ENCODE measurements at regions not wholly inside any gene's neighbourhood (a gene's known extent, or its start where the extent isn't known, plus 50 kb on each side); places are given as distances from the start of the nearest gene placed in this dataset.
"Not testable (repeated sequence)": the region's sequence is repeated elsewhere in the genome, so short reads cannot be mapped to it uniquely, and the experiment has no call there.

- no peak for DNase-seq
These were observed 113.4 kb upstream of the CBLB start for GRCh38 chr3:105982207-105982606.

GRCh38 chr3:105984837-105985236 lies 116.0 kb upstream of the CBLB start:
- no peak for DNase-seq

GRCh38 chr3:105986343-105986742 lies 117.5 kb upstream of the CBLB start:
- not testable (repeated sequence) for DNase-seq

GRCh38 chr3:105987809-105988208 lies 119.0 kb upstream of the CBLB start:
- no peak for DNase-seq

GRCh38 chr3:105988540-105989212 lies 119.9 kb upstream of the CBLB start:
- DNase-seq: no peak

DNA sequence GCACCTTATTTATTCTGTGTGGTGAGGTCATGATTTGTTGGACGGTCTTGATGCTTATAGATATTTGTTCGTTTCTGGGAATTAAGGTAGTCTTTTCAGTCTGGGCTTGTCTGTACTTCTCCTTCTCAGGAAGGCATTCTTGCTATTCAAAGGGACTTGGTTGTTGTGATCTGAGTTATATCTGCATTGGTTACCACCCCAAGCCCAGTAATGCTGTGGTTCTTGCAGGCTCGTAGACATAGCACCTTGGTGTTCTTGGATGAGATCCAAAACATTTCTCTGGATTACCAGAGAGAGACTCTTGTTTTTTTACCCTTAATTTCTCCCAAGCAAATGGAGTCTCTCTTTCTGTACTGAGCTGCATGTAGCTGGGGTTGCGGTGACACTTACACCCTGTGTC lies 128.0 kb upstream of the CBLB start:
- DNase-seq: no peak

GRCh38 chr3:105997466-105997799 lies 128.6 kb upstream of the CBLB start:
- DNase-seq: no peak

DNA sequence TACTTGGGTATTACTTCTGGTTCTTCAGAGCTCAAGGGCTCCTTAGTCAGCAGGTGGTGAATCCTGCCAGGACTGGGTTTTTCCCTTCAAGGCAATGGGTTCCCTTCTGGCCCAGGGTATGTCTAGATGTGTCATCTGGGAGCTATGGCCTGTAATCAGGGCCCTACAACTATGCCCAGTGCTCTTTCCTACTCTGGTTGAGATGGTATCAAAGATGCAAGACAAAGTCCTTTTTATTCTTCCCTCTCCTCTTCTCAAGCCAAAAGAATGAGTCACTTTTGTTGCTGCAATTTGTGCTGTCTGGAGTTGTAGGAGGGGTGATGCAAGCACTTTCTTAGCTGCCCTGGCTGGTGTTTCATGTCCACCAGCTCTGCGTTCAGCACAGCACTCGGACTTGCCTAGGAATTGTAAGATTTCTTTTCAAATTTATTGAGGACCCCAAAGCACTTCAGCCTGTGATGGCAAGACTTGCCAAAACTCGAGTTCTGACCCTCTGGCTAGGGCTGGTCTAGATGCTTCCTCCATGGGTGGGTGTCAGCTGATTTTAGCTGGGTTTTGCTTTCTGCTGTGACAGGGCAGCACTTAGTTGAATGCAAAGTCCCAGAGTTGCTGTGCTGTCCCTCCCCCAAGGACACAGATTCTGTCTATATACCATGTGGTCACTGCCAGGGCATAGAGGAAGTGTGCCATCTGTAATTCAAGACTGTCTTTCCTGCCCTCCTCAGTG lies 129.2 kb upstream of the CBLB start:
- no peak for DNase-seq

DNA sequence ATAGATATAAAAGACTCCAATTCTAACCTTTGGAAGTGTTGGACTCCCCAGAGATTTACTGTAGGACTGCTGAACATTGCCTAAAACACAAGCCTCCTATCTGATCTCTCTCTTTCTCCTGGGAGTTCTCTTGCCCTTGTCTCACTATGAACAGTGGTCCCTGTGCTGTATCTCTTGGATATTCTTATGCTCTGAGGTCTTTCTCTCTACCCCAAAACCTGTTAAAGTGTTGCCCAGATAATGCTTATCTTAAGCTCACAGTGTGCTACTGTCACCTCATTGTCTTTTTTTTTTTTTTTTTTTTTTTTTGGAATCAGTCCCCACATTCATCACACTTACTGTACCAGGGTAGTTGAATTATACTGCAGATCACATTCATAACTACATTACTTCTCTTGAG lies 131.0 kb upstream of the CBLB start:
- DNase-seq: no peak

DNA sequence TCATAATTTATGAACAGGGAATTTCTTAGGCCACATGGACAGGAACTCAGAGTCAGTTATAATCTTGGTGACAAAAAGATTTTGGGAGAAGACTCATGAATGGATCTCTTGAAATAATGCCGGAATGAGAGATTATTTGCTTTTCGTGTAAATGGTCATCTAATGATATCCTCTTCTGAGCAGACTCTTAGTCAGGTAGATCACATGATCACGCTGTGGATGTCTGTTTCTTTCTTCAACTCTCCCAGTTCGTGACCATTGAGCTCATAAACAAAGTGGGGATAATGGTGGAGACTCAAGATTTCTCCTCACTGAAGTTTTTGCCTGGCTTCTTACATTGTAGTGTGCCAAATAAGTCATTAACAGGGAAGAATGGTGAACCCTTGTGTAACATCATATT lies 133.1 kb upstream of the CBLB start:
- DNase-seq: no peak

DNA sequence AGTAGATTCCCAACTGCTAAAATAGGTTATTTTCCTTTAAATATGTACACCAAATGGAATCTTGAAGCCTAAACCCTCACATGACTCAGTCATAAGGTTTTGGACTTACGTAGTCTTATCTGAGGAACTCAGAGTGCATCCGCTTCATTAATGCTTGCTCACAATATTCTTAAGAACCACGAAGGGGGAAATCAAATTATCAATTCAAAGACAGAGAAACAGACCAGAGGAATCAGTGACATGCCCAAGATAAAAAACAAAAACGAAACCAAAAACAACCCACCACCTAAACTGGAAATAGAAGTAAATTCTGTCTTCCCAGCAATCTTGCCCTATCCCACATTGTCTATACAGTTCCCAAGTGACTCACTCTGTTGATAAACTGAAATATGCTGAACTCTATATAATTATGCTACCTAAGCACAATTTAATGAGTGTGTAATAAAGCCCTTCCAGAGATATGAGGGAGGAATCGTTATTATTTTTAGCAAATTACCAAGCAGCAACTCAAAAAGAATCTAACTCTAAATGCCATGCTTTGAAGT lies 135.4 kb upstream of the CBLB start:
- no peak for DNase-seq

DNA sequence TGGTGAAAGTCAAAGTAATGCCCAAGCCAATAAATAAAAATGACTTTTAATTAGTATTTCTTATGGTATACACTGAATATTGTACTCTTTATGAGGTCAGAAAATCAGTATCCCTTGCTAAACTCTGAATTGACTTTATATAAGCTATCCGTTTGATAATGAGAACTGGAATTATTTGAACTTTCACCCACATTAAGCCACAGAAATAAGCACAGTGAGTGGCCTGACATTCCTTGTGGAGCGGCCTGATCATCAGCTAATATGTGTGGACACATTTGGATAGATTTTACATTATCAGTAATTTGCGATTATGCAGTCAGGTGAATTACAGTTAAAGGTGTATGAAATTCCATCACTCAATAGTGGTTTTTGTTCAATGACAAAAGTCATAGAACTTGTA lies 136.0 kb upstream of the CBLB start:
- DNase-seq: no peak

DNA sequence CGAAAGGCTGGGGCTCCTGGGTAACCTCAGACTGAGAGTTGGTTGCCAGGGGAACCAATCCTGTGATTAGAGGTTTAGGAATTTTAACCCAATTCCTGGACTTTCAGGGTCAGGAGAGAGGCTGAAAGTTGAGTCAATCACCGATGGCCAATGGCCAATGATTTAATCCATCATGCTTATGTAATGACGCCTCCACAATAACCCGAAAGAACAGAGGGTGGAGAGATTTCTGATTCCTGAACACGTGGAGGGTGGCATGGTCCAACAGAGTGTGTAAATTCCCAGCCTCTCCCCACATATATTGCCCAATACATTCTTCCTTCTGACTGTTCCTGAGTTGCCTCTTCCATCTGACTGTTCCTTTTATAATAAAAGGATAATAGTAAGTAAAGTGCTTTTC lies 137.2 kb upstream of the CBLB start:
- no peak for DNase-seq

DNA sequence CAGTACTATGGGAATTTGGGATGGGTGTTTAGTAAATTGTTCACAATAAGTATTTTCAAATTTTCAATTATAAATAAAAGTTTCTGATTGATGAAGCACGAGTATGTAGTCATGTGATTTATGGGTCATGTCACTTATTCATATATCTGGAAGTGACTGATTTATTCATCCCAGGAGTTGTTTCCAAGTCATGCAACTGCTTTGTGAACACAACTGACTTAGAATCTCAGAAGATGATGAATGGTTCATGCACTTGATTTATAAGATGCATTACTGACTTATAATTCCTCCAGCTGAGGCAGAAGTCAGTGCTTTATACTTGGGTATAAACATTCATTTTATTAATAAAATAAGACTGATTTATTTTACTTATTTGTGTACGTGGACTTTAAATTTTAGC lies 137.8 kb upstream of the CBLB start:
- DNase-seq: no peak

DNA sequence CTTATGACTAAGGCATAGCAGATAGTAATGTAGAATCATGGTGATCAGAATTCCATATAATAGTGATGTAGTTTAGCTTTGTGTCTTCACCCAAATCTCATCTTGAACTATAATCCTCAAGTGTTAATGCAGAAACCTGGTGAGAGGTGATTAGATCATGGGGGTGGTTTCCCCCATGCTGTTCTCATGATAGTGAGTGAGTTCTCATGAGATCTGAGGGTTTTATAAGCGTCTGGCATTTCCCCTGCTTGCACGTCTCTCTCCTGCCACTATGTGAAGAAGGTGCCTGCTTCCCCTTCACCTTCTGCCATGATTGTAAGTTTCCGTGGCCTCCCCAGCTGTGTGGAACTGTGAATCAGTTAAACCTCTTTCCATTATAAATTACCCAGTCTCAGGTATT lies 138.7 kb upstream of the CBLB start:
- DNase-seq: no peak

GRCh38 chr3:106008766-106009165 lies 140.0 kb upstream of the CBLB start:
- no peak for DNase-seq

DNA sequence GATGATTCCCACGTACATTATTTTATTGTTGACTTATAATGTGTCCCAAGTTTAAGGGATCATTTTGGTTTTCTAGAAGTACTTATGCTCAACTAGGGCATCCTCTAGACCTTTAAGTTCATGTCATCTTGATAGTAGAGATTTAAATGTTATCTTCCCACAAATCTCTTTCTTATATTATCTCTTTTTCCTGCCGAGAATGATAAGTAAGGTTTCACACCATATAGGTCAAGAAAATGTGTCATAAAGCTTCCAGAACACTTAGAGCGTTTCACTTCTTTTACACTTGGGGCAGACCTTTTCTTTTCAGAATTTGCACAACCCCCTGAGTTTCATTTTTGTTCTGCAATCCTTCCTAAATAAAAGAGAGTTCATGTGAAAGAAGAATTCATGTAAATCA lies 142.0 kb upstream of the CBLB start:
- DNase-seq: no peak

DNA sequence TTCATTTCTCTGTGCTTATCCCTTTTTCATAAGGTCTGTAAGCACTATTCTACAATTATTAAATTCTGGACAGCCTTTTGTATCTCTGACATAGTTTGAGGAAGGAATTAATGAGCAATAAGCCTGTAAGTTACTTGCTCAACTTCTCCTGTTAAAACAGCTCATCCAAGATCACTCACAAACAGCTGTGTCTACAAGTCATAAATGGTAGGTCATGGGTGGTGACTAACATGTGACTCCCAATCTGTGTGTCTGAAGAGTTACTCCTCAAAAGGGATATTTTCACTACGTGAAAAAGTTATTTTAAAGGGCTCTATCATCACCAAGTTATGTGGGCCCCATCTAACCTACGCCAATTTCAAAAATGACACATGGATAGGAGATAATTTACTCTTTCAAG lies 145.2 kb upstream of the CBLB start:
- no peak for DNase-seq

GRCh38 chr3:106014518-106014917 lies 145.7 kb upstream of the CBLB start:
- DNase-seq: no peak

GRCh38 chr3:106014971-106015370 lies 146.2 kb upstream of the CBLB start:
- DNase-seq: no peak

DNA sequence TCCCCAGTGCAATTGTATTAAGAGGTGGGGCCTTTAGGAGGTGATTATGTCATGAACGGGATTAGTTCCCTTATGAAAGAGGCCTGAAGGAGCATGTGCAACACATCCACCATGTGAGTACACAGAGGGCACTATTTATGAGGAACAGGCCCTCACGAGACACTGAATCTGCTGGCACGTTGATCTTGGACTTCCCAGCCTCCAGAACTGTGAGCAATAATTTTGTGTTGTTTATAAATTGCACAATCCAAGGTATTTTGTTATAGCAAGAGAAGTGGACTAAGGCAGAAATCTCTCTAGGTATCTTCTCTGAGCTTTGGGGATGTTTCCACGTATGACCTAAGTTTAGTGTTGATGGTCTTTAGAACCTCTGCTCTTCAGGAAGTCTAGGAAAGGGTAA lies 149.3 kb upstream of the CBLB start:
- DNase-seq: no peak

DNA sequence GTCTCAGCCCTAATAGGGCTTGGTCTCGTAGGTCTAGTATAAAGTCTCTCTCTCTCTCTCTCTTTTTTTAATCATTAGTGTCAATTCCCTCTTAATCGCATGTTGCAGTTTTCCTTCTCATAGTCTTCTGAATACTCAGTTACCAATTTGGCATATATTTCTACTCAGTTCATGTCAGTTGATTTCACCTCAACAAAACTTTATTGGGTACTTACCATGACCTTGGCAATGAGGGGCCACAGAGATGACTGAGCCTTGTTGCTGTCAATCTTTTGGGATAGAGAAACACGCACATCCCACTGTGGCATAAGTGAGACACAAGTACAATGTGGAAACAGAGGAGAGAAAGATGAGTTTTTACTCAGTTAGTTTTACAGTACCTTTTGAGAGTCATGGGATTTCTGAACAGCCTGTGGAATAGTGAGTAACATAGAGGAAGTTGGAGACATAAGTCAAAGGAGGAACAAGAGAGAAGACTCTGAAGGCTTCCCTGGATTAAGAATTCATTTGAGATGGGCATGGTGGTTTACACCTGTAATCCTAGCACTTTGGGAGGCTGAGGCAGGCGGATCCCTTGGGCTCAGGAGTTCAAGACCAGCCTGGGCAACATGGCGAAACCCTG lies 150.2 kb upstream of the CBLB start:
- DNase-seq: no peak

DNA sequence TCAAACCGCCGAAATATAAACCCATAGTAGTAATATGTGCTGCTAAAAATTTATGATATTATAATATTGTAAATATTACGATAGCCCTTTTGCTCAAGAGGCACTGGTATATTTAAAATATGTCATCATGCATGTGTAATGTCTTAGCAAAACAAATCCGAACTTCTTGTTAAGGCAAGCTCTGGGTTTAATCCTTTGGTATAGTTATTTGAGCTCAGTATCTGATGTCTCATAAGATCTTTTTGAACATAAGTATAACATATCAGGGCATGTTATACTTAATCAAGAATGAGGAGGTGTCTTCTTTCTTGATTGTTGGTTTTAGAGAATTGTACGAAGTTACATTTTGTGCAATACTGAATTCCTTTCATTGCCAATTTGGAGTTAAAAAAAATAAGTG lies 154.1 kb upstream of the CBLB start:
- DNase-seq: no peak

DNA sequence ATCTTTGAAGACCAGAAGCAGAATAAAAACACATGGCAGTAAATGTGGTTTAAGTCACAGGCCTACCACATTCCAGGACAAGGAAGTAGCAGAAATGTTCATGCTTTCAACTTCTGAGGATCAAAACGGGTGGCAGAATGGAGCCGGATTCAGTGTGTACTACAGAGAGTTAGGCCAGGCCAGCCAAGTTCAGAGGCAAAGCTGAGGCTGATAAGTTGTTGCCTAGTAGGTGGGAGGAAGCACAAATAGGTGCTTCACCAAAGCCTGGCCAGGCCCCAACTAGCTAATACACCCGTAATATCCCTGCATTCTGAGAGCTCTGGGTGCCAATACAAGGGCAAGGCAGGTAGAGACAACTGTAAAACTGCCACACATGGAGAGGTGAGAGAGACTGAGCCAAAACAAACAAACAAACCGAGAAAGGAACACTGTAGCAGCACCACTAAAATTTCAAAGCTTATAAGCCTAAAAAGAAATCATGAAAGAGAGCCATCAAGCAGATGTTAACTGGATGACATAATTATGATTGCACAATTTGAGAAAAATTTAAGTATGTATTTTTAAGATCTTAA lies 156.4 kb upstream of the CBLB start:
- DNase-seq: no peak
